H1 (cell line): ENCODE measurements at regions not wholly inside any gene's neighbourhood (a gene's known extent, or its start where the extent isn't known, plus 50 kb on each side); places are given as distances from the start of the nearest gene placed in this dataset.

Source experiments
- CHD2 ChIP-seq: IDR thresholded peaks from 2 replicates; pipeline ENCODE4 v1.6.1; 2012; ENCODE audit warnings: low read length, improper control_type of control experiment
- CREB1 ChIP-seq: IDR thresholded peaks from 2 replicates; pipeline ENCODE4 v1.6.1; 2012; ENCODE audit warnings: inconsistent platforms
- EP300 ChIP-seq, 2 experiments: IDR thresholded peaks; 1 replicate in 1 of 2; 2 replicates in 1 of 2; pipeline ENCODE4 v1.6.1; 2011 to 2012; ENCODE audit warnings: low read depth in 2 of 2, low read length in 2 of 2, mild to moderate bottlenecking in 2 of 2, borderline replicate concordance in 1 of 2, inconsistent platforms in 1 of 2, moderate library complexity in 1 of 2
- EZH2 ChIP-seq: fragments of 200-600 bp; sonication (generic); IDR thresholded peaks from 2 replicates; pipeline ENCODE4 v1.7.1; 2012; ENCODE audit warnings: low read depth, mild to moderate bottlenecking, moderate library complexity, low read length, inconsistent platforms; ENCODE audit not compliant: severe bottlenecking
- HDAC6 ChIP-seq: IDR thresholded peaks from one replicate; pipeline ENCODE4 v1.7.1; 2012; ENCODE audit warnings: low read depth, mild to moderate bottlenecking, inconsistent platforms, low read length, moderate library complexity
- NRF1 ChIP-seq: IDR thresholded peaks from 2 replicates; pipeline ENCODE4 v1.6.1; 2011; ENCODE audit warnings: mild to moderate bottlenecking, low read depth, low read length, improper control_type of control experiment
- POLR2AphosphoS5 ChIP-seq: IDR thresholded peaks from 2 replicates; pipeline ENCODE4 v1.6.1; 2011; ENCODE audit warnings: low read depth, low read length
- RFX5 ChIP-seq: IDR thresholded peaks from 2 replicates; pipeline ENCODE4 v1.6.1; 2011; ENCODE audit warnings: low read depth, low read length, improper control_type of control experiment, borderline replicate concordance
- SIRT6 ChIP-seq: IDR thresholded peaks from one replicate; pipeline ENCODE4 v1.7.1; 2012; ENCODE audit warnings: low read length, inconsistent platforms
- SIX5 ChIP-seq: IDR thresholded peaks from 2 replicates; pipeline ENCODE4 v1.6.1; 2011; ENCODE audit warnings: mild to moderate bottlenecking, low read depth, low read length
- YY1 ChIP-seq: IDR thresholded peaks from 2 replicates; pipeline ENCODE4 v1.6.1; 2011; ENCODE audit warnings: low read depth, mild to moderate bottlenecking, low read length
- TF ChIP-seq, protein P1 (sequence below), 3 experiments: IDR thresholded peaks; 1 replicate in 2 of 3; 2 replicates in 1 of 3; pipeline versions ENCODE4 v1.5.1 to v1.6.1; 2011; ENCODE audit warnings: low read length in 3 of 3, mild to moderate bottlenecking in 3 of 3, inconsistent platforms in 2 of 3, low read depth in 1 of 3, moderate library complexity in 1 of 3; ENCODE audit not compliant: insufficient read depth in 1 of 3; ENCODE audit errors: control extremely low read depth in 1 of 3
- TF ChIP-seq, protein P2 (sequence below): IDR thresholded peaks from 2 replicates; pipeline ENCODE4 v1.6.1; 2012; ENCODE audit warnings: inconsistent platforms
- TF ChIP-seq, protein P3 (sequence below): fragments of 300-600 bp; sonication (generic); IDR thresholded peaks from 2 replicates; pipeline ENCODE4 v1.7.1; 2012; ENCODE audit warnings: low read length, moderate library complexity, mild to moderate bottlenecking, inconsistent platforms; ENCODE audit not compliant: insufficient replicate concordance

DNA sequence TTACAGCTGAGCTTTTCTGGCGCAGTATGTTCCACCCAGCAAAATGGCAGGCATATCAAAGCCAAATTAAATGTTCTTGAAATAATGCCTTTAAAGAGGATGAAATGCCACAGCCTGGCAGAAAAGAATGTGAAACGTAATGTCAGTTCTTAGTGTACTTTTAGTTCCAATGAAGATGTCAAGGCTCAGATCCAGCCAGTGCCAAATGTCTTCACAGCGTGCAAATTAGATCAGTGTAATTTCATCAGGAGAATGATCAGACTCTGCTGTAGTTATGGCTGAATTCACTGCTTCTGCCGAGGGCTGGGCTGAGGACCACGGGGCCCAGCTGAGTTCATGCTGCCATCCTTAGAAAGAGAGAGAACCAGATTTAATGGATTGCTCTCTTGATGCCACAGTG, 78.7 kb upstream of the ITGA4 start:
- TF ChIP-seq, protein P1, sequence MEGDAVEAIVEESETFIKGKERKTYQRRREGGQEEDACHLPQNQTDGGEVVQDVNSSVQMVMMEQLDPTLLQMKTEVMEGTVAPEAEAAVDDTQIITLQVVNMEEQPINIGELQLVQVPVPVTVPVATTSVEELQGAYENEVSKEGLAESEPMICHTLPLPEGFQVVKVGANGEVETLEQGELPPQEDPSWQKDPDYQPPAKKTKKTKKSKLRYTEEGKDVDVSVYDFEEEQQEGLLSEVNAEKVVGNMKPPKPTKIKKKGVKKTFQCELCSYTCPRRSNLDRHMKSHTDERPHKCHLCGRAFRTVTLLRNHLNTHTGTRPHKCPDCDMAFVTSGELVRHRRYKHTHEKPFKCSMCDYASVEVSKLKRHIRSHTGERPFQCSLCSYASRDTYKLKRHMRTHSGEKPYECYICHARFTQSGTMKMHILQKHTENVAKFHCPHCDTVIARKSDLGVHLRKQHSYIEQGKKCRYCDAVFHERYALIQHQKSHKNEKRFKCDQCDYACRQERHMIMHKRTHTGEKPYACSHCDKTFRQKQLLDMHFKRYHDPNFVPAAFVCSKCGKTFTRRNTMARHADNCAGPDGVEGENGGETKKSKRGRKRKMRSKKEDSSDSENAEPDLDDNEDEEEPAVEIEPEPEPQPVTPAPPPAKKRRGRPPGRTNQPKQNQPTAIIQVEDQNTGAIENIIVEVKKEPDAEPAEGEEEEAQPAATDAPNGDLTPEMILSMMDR (IDR thresholded peaks at IDR 0.05; ENCODE audit: control extremely low read depth in 1 of 3, insufficient read depth in 1 of 3, low read depth in 1 of 3, low read length in 3 of 3): no peak
- TF ChIP-seq EP300 (IDR thresholded peaks at IDR 0.05; ENCODE audit: borderline replicate concordance in 1 of 2, low read depth in 2 of 2, low read length in 2 of 2): no peak
- no peak for TF ChIP-seq EZH2
- TF ChIP-seq SIRT6: no peak
- no peak for TF ChIP-seq POLR2AphosphoS5
- no peak for TF ChIP-seq CHD2
- no peak for TF ChIP-seq HDAC6
- TF ChIP-seq, protein P2, sequence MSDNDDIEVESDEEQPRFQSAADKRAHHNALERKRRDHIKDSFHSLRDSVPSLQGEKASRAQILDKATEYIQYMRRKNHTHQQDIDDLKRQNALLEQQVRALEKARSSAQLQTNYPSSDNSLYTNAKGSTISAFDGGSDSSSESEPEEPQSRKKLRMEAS: no peak
- TF ChIP-seq RFX5: no peak
- TF ChIP-seq YY1: no peak
- no peak for TF ChIP-seq NRF1
- TF ChIP-seq CREB1: no peak
- TF ChIP-seq, protein P3, sequence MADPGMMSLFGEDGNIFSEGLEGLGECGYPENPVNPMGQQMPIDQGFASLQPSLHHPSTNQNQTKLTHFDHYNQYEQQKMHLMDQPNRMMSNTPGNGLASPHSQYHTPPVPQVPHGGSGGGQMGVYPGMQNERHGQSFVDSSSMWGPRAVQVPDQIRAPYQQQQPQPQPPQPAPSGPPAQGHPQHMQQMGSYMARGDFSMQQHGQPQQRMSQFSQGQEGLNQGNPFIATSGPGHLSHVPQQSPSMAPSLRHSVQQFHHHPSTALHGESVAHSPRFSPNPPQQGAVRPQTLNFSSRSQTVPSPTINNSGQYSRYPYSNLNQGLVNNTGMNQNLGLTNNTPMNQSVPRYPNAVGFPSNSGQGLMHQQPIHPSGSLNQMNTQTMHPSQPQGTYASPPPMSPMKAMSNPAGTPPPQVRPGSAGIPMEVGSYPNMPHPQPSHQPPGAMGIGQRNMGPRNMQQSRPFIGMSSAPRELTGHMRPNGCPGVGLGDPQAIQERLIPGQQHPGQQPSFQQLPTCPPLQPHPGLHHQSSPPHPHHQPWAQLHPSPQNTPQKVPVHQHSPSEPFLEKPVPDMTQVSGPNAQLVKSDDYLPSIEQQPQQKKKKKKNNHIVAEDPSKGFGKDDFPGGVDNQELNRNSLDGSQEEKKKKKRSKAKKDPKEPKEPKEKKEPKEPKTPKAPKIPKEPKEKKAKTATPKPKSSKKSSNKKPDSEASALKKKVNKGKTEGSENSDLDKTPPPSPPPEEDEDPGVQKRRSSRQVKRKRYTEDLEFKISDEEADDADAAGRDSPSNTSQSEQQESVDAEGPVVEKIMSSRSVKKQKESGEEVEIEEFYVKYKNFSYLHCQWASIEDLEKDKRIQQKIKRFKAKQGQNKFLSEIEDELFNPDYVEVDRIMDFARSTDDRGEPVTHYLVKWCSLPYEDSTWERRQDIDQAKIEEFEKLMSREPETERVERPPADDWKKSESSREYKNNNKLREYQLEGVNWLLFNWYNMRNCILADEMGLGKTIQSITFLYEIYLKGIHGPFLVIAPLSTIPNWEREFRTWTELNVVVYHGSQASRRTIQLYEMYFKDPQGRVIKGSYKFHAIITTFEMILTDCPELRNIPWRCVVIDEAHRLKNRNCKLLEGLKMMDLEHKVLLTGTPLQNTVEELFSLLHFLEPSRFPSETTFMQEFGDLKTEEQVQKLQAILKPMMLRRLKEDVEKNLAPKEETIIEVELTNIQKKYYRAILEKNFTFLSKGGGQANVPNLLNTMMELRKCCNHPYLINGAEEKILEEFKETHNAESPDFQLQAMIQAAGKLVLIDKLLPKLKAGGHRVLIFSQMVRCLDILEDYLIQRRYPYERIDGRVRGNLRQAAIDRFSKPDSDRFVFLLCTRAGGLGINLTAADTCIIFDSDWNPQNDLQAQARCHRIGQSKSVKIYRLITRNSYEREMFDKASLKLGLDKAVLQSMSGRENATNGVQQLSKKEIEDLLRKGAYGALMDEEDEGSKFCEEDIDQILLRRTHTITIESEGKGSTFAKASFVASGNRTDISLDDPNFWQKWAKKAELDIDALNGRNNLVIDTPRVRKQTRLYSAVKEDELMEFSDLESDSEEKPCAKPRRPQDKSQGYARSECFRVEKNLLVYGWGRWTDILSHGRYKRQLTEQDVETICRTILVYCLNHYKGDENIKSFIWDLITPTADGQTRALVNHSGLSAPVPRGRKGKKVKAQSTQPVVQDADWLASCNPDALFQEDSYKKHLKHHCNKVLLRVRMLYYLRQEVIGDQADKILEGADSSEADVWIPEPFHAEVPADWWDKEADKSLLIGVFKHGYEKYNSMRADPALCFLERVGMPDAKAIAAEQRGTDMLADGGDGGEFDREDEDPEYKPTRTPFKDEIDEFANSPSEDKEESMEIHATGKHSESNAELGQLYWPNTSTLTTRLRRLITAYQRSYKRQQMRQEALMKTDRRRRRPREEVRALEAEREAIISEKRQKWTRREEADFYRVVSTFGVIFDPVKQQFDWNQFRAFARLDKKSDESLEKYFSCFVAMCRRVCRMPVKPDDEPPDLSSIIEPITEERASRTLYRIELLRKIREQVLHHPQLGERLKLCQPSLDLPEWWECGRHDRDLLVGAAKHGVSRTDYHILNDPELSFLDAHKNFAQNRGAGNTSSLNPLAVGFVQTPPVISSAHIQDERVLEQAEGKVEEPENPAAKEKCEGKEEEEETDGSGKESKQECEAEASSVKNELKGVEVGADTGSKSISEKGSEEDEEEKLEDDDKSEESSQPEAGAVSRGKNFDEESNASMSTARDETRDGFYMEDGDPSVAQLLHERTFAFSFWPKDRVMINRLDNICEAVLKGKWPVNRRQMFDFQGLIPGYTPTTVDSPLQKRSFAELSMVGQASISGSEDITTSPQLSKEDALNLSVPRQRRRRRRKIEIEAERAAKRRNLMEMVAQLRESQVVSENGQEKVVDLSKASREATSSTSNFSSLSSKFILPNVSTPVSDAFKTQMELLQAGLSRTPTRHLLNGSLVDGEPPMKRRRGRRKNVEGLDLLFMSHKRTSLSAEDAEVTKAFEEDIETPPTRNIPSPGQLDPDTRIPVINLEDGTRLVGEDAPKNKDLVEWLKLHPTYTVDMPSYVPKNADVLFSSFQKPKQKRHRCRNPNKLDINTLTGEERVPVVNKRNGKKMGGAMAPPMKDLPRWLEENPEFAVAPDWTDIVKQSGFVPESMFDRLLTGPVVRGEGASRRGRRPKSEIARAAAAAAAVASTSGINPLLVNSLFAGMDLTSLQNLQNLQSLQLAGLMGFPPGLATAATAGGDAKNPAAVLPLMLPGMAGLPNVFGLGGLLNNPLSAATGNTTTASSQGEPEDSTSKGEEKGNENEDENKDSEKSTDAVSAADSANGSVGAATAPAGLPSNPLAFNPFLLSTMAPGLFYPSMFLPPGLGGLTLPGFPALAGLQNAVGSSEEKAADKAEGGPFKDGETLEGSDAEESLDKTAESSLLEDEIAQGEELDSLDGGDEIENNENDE: no peak
- no peak for TF ChIP-seq SIX5
